Smooth muscle cell (in vitro differentiated cells): ENCODE measurements at regions not wholly inside any gene's neighbourhood (a gene's known extent, or its start where the extent isn't known, plus 50 kb on each side); places are given as distances from the start of the nearest gene placed in this dataset.

Source experiments
- DNase-seq: peaks from one replicate; lab custom pipeline; 2025; ENCODE audit not compliant: unreplicated experiment; lab: John Stamatoyannopoulos, UW
- H2AFZ ChIP-seq: fragments of 200-600 bp; sonication (generic); 2 replicates; pipeline ENCODE4 v1.6.0; 2016; ENCODE audit warnings: antibody characterized with exemption, low read depth, mild to moderate bottlenecking
- H3F3A ChIP-seq: fragments of 200-600 bp; sonication (generic); 2 replicates; pipeline ENCODE4 v1.6.0; 2017; ENCODE audit warnings: antibody characterized with exemption, low read depth
- H3K27ac ChIP-seq: fragments of 200-600 bp; sonication (generic); 2 replicates; pipeline ENCODE4 v1.5.1; 2016; ENCODE audit warnings: low read depth, mild to moderate bottlenecking
- H3K27me3 ChIP-seq: fragments of 200-600 bp; sonication (generic); 2 replicates; pipeline ENCODE4 v1.6.1; 2016; ENCODE audit warnings: low read depth, mild to moderate bottlenecking
- H3K36me3 ChIP-seq: fragments of 200-600 bp; sonication (generic); 2 replicates; pipeline ENCODE4 v1.5.1; 2016; ENCODE audit warnings: low read depth
- H3K4me1 ChIP-seq: fragments of 200-600 bp; sonication (generic); 2 replicates; pipeline ENCODE4 v1.5.1; 2016; ENCODE audit warnings: low read depth
- H3K4me2 ChIP-seq: fragments of 200-600 bp; sonication (generic); 2 replicates; pipeline ENCODE4 v1.6.0; 2016; ENCODE audit warnings: mild to moderate bottlenecking
- H3K4me3 ChIP-seq: fragments of 200-600 bp; sonication (generic); 2 replicates; pipeline ENCODE4 v1.5.1; 2016; ENCODE audit warnings: mild to moderate bottlenecking
- H3K79me2 ChIP-seq: fragments of 200-600 bp; sonication (generic); 2 replicates; pipeline ENCODE4 v1.6.0; 2016; ENCODE audit warnings: low read depth, mild to moderate bottlenecking
- H3K9ac ChIP-seq: fragments of 200-600 bp; sonication (generic); 2 replicates; pipeline ENCODE4 v1.6.0; 2016; ENCODE audit warnings: low read depth
- H3K9me3 ChIP-seq: fragments of 200-600 bp; sonication (generic); replicated peaks from 2 replicates; pipeline ENCODE4 v1.5.1; 2016; ENCODE audit warnings: low read depth
- H4K20me1 ChIP-seq: fragments of 200-600 bp; sonication (generic); 2 replicates; pipeline ENCODE4 v1.6.0; 2016; ENCODE audit warnings: low read depth
- CTCF ChIP-seq: fragments of 200-600 bp; sonication (generic); IDR thresholded peaks from 2 replicates; pipeline ENCODE4 v1.5.1; 2017; ENCODE audit warnings: borderline replicate concordance, mild to moderate bottlenecking, antibody characterized with exemption; ENCODE audit not compliant: insufficient read depth, poor library complexity, severe bottlenecking
- WGBS: methylation state at CpG from one replicate; pipeline ENCODE4 v1.1.7; 2016; ENCODE audit warnings: low lambda C conversion rate; 5-methylcytosine and 5-hydroxymethylcytosine counted together

- Histone ChIP-seq H3K4me1 (peaks cover 14% of the 10 kb centered on the region), H3K4me2 (no peak overlapping the region), H3K79me2 (no peaks in the 10 kb centered on the region), H3K9ac (no peak overlapping the region), H2AFZ (no peak overlapping the region), H3K27ac (no peak overlapping the region), H3K27me3 (no peaks in the 10 kb centered on the region), H3K36me3 (no peaks in the 10 kb centered on the region), H3F3A (no peaks in the 10 kb centered on the region), H4K20me1 (no peaks in the 10 kb centered on the region), H3K9me3 (no peaks in the 10 kb centered on the region), H3K4me3 (no peak overlapping the region)
- DNase-seq = no peak
- 93% methylated on average over 4 of the region's 4 CpGs for WGBS
- TF ChIP-seq CTCF = no peak
These were observed 615.8 kb downstream of the BNC2 start for GRCh38 chr9:16254674-16255073.

- H3K9me3 ChIP-seq = no peaks in the 10 kb centered on the region
- TF ChIP-seq CTCF = no peak
- no peaks in the 10 kb centered on the region for H4K20me1 ChIP-seq
- no peak for DNase-seq
- no peak overlapping the region for H3K27ac ChIP-seq
- H3F3A ChIP-seq = no peaks in the 10 kb centered on the region
- no peak overlapping the region for H3K9ac ChIP-seq
- H3K36me3 ChIP-seq = no peaks in the 10 kb centered on the region
- H3K4me2 ChIP-seq = no peak overlapping the region
- H3K4me1 ChIP-seq = peaks cover 14% of the 10 kb centered on the region
- no peaks in the 10 kb centered on the region for H3K79me2 ChIP-seq
- no peak overlapping the region for H2AFZ ChIP-seq
- no peak overlapping the region for H3K4me3 ChIP-seq
- WGBS = 82% methylated on average over 4 of the region's 4 CpGs
- H3K27me3 ChIP-seq = no peaks in the 10 kb centered on the region
These were observed 615.3 kb downstream of the BNC2 start for GRCh38 chr9:16255217-16255616.

- Histone ChIP-seq H3K4me2 (no peak overlapping the region), H3K79me2 (no peaks in the 10 kb centered on the region), H2AFZ (no peak overlapping the region), H3K4me3 (no peak overlapping the region), H3K9me3 (no peaks in the 10 kb centered on the region), H3K27ac (no peak overlapping the region), H3K9ac (no peak overlapping the region), H4K20me1 (no peaks in the 10 kb centered on the region), H3K36me3 (no peaks in the 10 kb centered on the region), H3K4me1 (peaks cover 10% of the 10 kb centered on the region), H3F3A (peaks cover 2% of the 10 kb centered on the region), H3K27me3 (no peaks in the 10 kb centered on the region)
- 48% methylated on average over 2 of the region's 2 CpGs for WGBS
- DNase-seq = no peak
- peak; percentile 47 for TF ChIP-seq CTCF
These were observed 612.9 kb downstream of the BNC2 start for GRCh38 chr9:16257604-16258003.

- no peak overlapping the region for H3K4me2 ChIP-seq
- WGBS = 96% methylated on average over 12 of the region's 12 CpGs
- H3K27ac ChIP-seq = no peak overlapping the region
- TF ChIP-seq CTCF = no peak
- H3F3A ChIP-seq = peaks cover 2% of the 10 kb centered on the region
- H3K36me3 ChIP-seq = no peaks in the 10 kb centered on the region
- H3K79me2 ChIP-seq = no peaks in the 10 kb centered on the region
- no peak overlapping the region for H2AFZ ChIP-seq
- no peaks in the 10 kb centered on the region for H3K27me3 ChIP-seq
- no peak overlapping the region for H3K9ac ChIP-seq
- H3K4me1 ChIP-seq = peaks cover 4% of the 10 kb centered on the region
- no peaks in the 10 kb centered on the region for H3K9me3 ChIP-seq
- DNase-seq = no peak
- no peaks in the 10 kb centered on the region for H4K20me1 ChIP-seq
- H3K4me3 ChIP-seq = no peak overlapping the region
These were observed 612.3 kb downstream of the BNC2 start for GRCh38 chr9:16258191-16258590.
